ENCODE measurements at regions not wholly inside any gene's neighbourhood (a gene's known extent, or its start where the extent isn't known, plus 50 kb on each side); places are given as distances from the start of the nearest gene placed in this dataset.

DNA sequence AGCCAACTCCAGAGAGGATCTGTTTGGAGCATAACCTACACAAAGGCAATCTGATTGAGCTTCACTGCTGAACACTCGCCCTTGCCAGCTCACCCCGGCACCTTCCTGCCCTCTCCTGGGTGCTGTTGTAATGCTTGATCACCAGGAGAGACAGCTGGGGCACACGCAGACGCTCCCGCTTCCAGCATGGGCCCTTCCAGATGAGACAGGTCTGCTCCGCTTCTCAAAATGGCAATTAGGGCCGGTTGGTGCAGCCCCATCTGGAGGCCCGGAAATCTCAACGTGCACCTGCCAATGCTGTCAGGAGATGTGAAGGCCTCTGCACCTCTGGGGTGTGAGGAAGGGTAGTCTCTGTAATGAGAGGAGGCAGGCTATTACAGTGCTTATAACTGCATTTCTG lies 206.1 kb downstream of the ABCC12 start:
- Histone ChIP-seq H3K18ac (ENCODE audit: low read length) (no peak overlapping the region), H2AFZ (ENCODE audit: insufficient read depth, low read length, poor library complexity) (no peak overlapping the region), H3K79me2 (ENCODE audit: control insufficient read depth, insufficient read depth, low read length, poor library complexity) (no peaks in the 10 kb centered on the region), H3K4me3 (ENCODE audit: low read depth, low read length) (no peak overlapping the region), H2AK5ac (ENCODE audit: low read length) (no peak overlapping the region), H3K4ac (ENCODE audit: low read depth, low read length) (no peak overlapping the region), H3K79me1 (ENCODE audit: low read length) (no peaks in the 10 kb centered on the region), H3K9ac (ENCODE audit: low read length) (no peak overlapping the region), H3K9me3 (ENCODE audit: insufficient read depth, low read depth, low read length) (peaks cover 2% of the 10 kb centered on the region), H2BK120ac (ENCODE audit: insufficient read depth, low read length, poor library complexity) (no peak overlapping the region), H4K12ac (ENCODE audit: low read depth, low read length) (no peak overlapping the region), H4K91ac (ENCODE audit: low read depth, low read length) (no peak overlapping the region), H3K4me1 (ENCODE audit: control insufficient read depth in 1 of 2, insufficient read depth in 2 of 2, low read length in 2 of 2) (no peaks in the 10 kb centered on the region), H3K36me3 (ENCODE audit: control insufficient read depth in 1 of 2, insufficient read depth in 2 of 2, low read length in 2 of 2) (no peaks in the 10 kb centered on the region), H3K23ac (ENCODE audit: low read length) (no peak overlapping the region), H4K8ac (ENCODE audit: low read depth, low read length) (no peak overlapping the region), H2BK12ac (ENCODE audit: low read length) (no peak overlapping the region), H3K27me3 (ENCODE audit: insufficient read depth, low read length) (no peaks in the 10 kb centered on the region), H3K4me2 (ENCODE audit: low read length) (no peak overlapping the region), H2BK5ac (ENCODE audit: low read depth, low read length, poor library complexity) (no peak overlapping the region), H3K27ac (ENCODE audit: low read depth, low read length) (no peak overlapping the region), H3K14ac (ENCODE audit: low read length) (no peak overlapping the region)
- no peak for DNase-seq
- no CpG with 5 or more reads among the region's 9 CpGs for WGBS (ENCODE audit: extremely low coverage, insufficient coverage, insufficient read length)

DNA sequence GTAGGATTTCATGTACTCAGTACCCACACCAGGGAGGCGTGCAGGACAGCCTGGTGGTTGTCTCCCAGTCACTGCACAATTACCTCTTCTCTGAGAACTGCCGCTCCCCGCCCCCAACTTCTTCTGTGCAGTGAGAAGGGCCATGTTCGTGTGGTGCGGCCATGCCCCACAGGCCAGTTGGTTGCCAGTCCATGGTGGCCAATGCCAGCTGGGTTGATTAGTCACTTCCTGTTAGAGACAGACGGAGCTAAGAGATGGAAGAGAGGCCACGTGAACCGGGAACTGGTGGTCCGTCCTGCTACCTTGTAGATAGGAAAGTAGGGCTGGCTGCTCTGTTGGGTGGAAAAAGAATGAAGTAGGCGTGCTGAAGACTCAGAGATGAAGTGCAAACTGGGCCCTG lies 206.5 kb downstream of the ABCC12 start:
- H3K14ac ChIP-seq (ENCODE audit: low read length), result no peak overlapping the region
- H3K4ac ChIP-seq (ENCODE audit: low read depth, low read length), result no peak overlapping the region
- H4K91ac ChIP-seq (ENCODE audit: low read depth, low read length), result no peak overlapping the region
- no peak overlapping the region for H4K8ac ChIP-seq (ENCODE audit: low read depth, low read length)
- H3K9me3 ChIP-seq (ENCODE audit: insufficient read depth, low read depth, low read length), result peaks cover 2% of the 10 kb centered on the region
- no peak overlapping the region for H3K18ac ChIP-seq (ENCODE audit: low read length)
- H3K9ac ChIP-seq (ENCODE audit: low read length), result no peak overlapping the region
- H2AFZ ChIP-seq (ENCODE audit: insufficient read depth, low read length, poor library complexity), result no peak overlapping the region
- no peak overlapping the region for H2AK5ac ChIP-seq (ENCODE audit: low read length)
- WGBS (ENCODE audit: extremely low coverage, insufficient coverage, insufficient read length), result no CpG with 5 or more reads among the region's 10 CpGs
- no peak for DNase-seq
- no peak overlapping the region for H3K4me3 ChIP-seq (ENCODE audit: low read depth, low read length)
- no peak overlapping the region for H3K23ac ChIP-seq (ENCODE audit: low read length)
- no peak overlapping the region for H3K4me2 ChIP-seq (ENCODE audit: low read length)
- H2BK5ac ChIP-seq (ENCODE audit: low read depth, low read length, poor library complexity), result no peak overlapping the region
- H3K79me2 ChIP-seq (ENCODE audit: control insufficient read depth, insufficient read depth, low read length, poor library complexity), result no peaks in the 10 kb centered on the region
- H3K79me1 ChIP-seq (ENCODE audit: low read length), result no peaks in the 10 kb centered on the region
- H3K27ac ChIP-seq (ENCODE audit: low read depth, low read length), result no peak overlapping the region
- no peaks in the 10 kb centered on the region for H3K4me1 ChIP-seq (ENCODE audit: control insufficient read depth in 1 of 2, insufficient read depth in 2 of 2, low read length in 2 of 2)
- H3K36me3 ChIP-seq (ENCODE audit: control insufficient read depth in 1 of 2, insufficient read depth in 2 of 2, low read length in 2 of 2), result no peaks in the 10 kb centered on the region
- no peak overlapping the region for H2BK120ac ChIP-seq (ENCODE audit: insufficient read depth, low read length, poor library complexity)
- H2BK12ac ChIP-seq (ENCODE audit: low read length), result no peak overlapping the region
- H3K27me3 ChIP-seq (ENCODE audit: insufficient read depth, low read length), result no peaks in the 10 kb centered on the region
- no peak overlapping the region for H4K12ac ChIP-seq (ENCODE audit: low read depth, low read length)

DNA sequence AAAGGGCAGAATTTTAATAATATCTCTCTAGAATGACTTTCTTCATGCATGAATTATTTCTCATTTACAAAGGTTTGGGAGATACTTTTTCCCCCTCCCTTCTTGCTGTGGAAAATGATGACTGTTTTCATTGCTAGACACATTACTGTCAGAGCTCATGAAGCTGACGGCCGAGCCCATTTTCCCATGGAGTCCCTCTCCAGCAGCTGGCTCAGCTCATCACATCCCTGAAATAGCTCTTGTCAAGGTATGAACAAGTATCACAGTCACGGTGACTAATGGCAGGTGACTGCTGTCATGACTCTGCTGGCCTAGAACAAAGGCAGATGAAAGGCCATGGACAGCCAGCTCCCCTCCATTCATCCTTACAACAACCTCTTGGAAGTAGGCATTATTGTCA lies 208.1 kb downstream of the ABCC12 start:
- peaks cover 2% of the 10 kb centered on the region for H3K9me3 ChIP-seq (ENCODE audit: insufficient read depth, low read depth, low read length)
- H2AFZ ChIP-seq (ENCODE audit: insufficient read depth, low read length, poor library complexity), result no peak overlapping the region
- H2BK12ac ChIP-seq (ENCODE audit: low read length), result no peak overlapping the region
- no peak overlapping the region for H3K27ac ChIP-seq (ENCODE audit: low read depth, low read length)
- no peak overlapping the region for H2AK5ac ChIP-seq (ENCODE audit: low read length)
- no peaks in the 10 kb centered on the region for H3K79me2 ChIP-seq (ENCODE audit: control insufficient read depth, insufficient read depth, low read length, poor library complexity)
- no peaks in the 10 kb centered on the region for H3K4me1 ChIP-seq (ENCODE audit: control insufficient read depth in 1 of 2, insufficient read depth in 2 of 2, low read length in 2 of 2)
- H3K27me3 ChIP-seq (ENCODE audit: insufficient read depth, low read length), result no peaks in the 10 kb centered on the region
- no peak overlapping the region for H2BK120ac ChIP-seq (ENCODE audit: insufficient read depth, low read length, poor library complexity)
- no peak overlapping the region for H3K23ac ChIP-seq (ENCODE audit: low read length)
- no peak overlapping the region for H2BK5ac ChIP-seq (ENCODE audit: low read depth, low read length, poor library complexity)
- no peak overlapping the region for H3K14ac ChIP-seq (ENCODE audit: low read length)
- H4K12ac ChIP-seq (ENCODE audit: low read depth, low read length), result no peak overlapping the region
- no peak overlapping the region for H4K8ac ChIP-seq (ENCODE audit: low read depth, low read length)
- no peak overlapping the region for H3K4ac ChIP-seq (ENCODE audit: low read depth, low read length)
- H3K4me3 ChIP-seq (ENCODE audit: low read depth, low read length), result no peak overlapping the region
- no CpG with 5 or more reads among the region's 3 CpGs for WGBS (ENCODE audit: extremely low coverage, insufficient coverage, insufficient read length)
- no peak for DNase-seq
- no peak overlapping the region for H4K91ac ChIP-seq (ENCODE audit: low read depth, low read length)
- no peak overlapping the region for H3K18ac ChIP-seq (ENCODE audit: low read length)
- H3K79me1 ChIP-seq (ENCODE audit: low read length), result no peaks in the 10 kb centered on the region
- no peaks in the 10 kb centered on the region for H3K36me3 ChIP-seq (ENCODE audit: control insufficient read depth in 1 of 2, insufficient read depth in 2 of 2, low read length in 2 of 2)
- no peak overlapping the region for H3K4me2 ChIP-seq (ENCODE audit: low read length)
- no peak overlapping the region for H3K9ac ChIP-seq (ENCODE audit: low read length)

DNA sequence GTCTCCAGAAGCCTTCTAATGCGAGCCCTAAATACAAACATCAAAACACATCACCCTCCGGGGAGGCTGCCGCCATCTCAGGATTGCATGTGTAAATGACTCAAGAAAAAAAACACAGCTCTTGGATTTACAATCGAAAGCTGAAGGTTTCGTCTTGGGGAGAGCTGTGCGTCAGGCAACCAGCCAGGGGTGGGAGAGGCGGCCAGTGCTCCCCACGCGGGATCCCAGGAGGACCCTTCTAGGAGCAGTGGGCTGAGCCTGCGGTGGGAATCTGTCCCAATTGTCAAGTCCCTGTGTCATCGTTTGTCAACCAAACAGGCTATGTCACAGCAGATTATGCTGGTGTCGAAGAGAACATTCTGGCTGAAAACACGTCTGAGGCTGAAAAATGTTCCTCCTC lies 209.7 kb downstream of the ABCC12 start:
- Histone ChIP-seq H3K4me3 (ENCODE audit: low read depth, low read length) (no peak overlapping the region), H3K4me2 (ENCODE audit: low read length) (no peak overlapping the region), H2BK120ac (ENCODE audit: insufficient read depth, low read length, poor library complexity) (no peak overlapping the region), H2BK12ac (ENCODE audit: low read length) (no peak overlapping the region), H3K36me3 (ENCODE audit: control insufficient read depth in 1 of 2, insufficient read depth in 2 of 2, low read length in 2 of 2) (no peaks in the 10 kb centered on the region), H3K23ac (ENCODE audit: low read length) (no peak overlapping the region), H3K4me1 (ENCODE audit: control insufficient read depth in 1 of 2, insufficient read depth in 2 of 2, low read length in 2 of 2) (no peaks in the 10 kb centered on the region), H4K91ac (ENCODE audit: low read depth, low read length) (no peak overlapping the region), H3K18ac (ENCODE audit: low read length) (no peak overlapping the region), H2BK5ac (ENCODE audit: low read depth, low read length, poor library complexity) (no peak overlapping the region), H3K4ac (ENCODE audit: low read depth, low read length) (no peak overlapping the region), H3K79me1 (ENCODE audit: low read length) (no peaks in the 10 kb centered on the region), H3K14ac (ENCODE audit: low read length) (no peak overlapping the region), H2AK5ac (ENCODE audit: low read length) (no peak overlapping the region), H2AFZ (ENCODE audit: insufficient read depth, low read length, poor library complexity) (no peak overlapping the region), H3K27me3 (ENCODE audit: insufficient read depth, low read length) (no peaks in the 10 kb centered on the region), H3K27ac (ENCODE audit: low read depth, low read length) (no peak overlapping the region), H4K12ac (ENCODE audit: low read depth, low read length) (no peak overlapping the region), H4K8ac (ENCODE audit: low read depth, low read length) (no peak overlapping the region), H3K9ac (ENCODE audit: low read length) (no peak overlapping the region), H3K9me3 (ENCODE audit: insufficient read depth, low read depth, low read length) (peaks cover 2% of the 10 kb centered on the region), H3K79me2 (ENCODE audit: control insufficient read depth, insufficient read depth, low read length, poor library complexity) (no peaks in the 10 kb centered on the region)
- WGBS (ENCODE audit: extremely low coverage, insufficient coverage, insufficient read length), result no CpG with 5 or more reads among the region's 13 CpGs
- no peak for DNase-seq

Data from trophoblast cell (in vitro differentiated cells and primary cell).